Esophagus squamous epithelium (tissue), 4 donors: ENCODE measurements at regions not wholly inside any gene's neighbourhood (a gene's known extent, or its start where the extent isn't known, plus 50 kb on each side); places are given as distances from the start of the nearest gene placed in this dataset.

ENCODE experiments used
- POLR2A ChIP-seq, 4 donors: fragments of 450-650 bp; IDR thresholded peaks; one replicate each; pipeline ENCODE4 v1.6.1; 2017; ENCODE audit warnings: antibody characterized with exemption in 4 of 4, mild to moderate bottlenecking in 4 of 4, moderate library complexity in 3 of 4
- TF ChIP-seq, protein P1 (sequence below), 6 experiments: fragments of 450-650 bp in 4 of 6; fragments of 200-600 bp in 2 of 6; sonication (generic) in 2 of 6; IDR thresholded peaks; one replicate each; pipeline ENCODE4 v1.5.1; 2016 to 2019; ENCODE audit warnings: antibody characterized with exemption in 6 of 6, mild to moderate bottlenecking in 4 of 6, moderate library complexity in 4 of 6

DNA sequence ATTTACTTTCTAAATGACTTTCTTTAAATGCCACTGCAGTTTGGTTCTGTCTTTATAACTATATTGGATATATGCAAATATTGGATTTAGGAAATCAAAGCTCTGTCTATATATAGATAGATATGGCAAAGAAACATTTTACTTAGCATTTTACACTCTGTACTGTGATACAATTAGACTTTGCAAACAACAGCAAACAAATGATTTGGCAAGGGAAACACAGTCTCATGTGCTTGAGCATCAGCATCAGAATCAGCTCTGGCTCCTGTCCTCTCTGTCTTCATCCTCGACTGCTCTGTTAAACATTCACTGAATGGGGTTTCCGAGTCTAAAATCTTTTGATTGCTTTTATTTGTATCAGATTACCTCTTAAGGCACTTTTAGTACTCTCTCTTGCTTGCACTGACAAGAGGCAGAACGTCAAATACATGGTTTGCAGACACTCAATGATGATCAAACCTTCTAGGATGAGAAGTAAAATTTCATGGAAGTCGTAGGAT lies 176.8 kb upstream of the LRP1B start:
- TF ChIP-seq, protein P1, sequence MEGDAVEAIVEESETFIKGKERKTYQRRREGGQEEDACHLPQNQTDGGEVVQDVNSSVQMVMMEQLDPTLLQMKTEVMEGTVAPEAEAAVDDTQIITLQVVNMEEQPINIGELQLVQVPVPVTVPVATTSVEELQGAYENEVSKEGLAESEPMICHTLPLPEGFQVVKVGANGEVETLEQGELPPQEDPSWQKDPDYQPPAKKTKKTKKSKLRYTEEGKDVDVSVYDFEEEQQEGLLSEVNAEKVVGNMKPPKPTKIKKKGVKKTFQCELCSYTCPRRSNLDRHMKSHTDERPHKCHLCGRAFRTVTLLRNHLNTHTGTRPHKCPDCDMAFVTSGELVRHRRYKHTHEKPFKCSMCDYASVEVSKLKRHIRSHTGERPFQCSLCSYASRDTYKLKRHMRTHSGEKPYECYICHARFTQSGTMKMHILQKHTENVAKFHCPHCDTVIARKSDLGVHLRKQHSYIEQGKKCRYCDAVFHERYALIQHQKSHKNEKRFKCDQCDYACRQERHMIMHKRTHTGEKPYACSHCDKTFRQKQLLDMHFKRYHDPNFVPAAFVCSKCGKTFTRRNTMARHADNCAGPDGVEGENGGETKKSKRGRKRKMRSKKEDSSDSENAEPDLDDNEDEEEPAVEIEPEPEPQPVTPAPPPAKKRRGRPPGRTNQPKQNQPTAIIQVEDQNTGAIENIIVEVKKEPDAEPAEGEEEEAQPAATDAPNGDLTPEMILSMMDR (IDR thresholded peaks at IDR 0.05): no peak
- no peak for TF ChIP-seq POLR2A (IDR thresholded peaks at IDR 0.05)
